GM23248 (cell line): ENCODE measurements at regions not wholly inside any gene's neighbourhood (a gene's known extent, or its start where the extent isn't known, plus 50 kb on each side); places are given as distances from the start of the nearest gene placed in this dataset. TPM values are rescaled to one million over a fixed set of nuclear protein-coding genes. Genes with fewer than 3 reads are reported as not detected.

Source experiments
- DNase-seq: peaks from one replicate; pipeline ENCODE4 v3.0.0-alpha.2; 2015
- H2AFZ ChIP-seq: fragments of 200-600 bp; sonication (generic); 2 replicates; pipeline ENCODE4 v1.6.1; 2016; ENCODE audit warnings: antibody characterized with exemption
- H3F3A ChIP-seq: fragments of 200-600 bp; sonication (generic); 2 replicates; pipeline ENCODE4 v1.6.1; 2016; ENCODE audit warnings: mild to moderate bottlenecking, antibody characterized with exemption, mixed run types; ENCODE audit not compliant: insufficient read depth
- H3K27ac ChIP-seq: fragments of 200-600 bp; sonication (generic); 2 replicates; pipeline ENCODE4 v1.5.1; 2016; ENCODE audit warnings: mild to moderate bottlenecking
- H3K27me3 ChIP-seq: fragments of 200-600 bp; sonication (generic); replicated peaks from 2 replicates; pipeline ENCODE4 v1.6.1; 2016; ENCODE audit warnings: mild to moderate bottlenecking; ENCODE audit not compliant: insufficient read depth
- H3K36me3 ChIP-seq: fragments of 200-600 bp; sonication (generic); 2 replicates; pipeline ENCODE4 v1.6.1; 2016; ENCODE audit warnings: low read depth, mild to moderate bottlenecking
- H3K4me1 ChIP-seq: fragments of 200-600 bp; sonication (generic); 2 replicates; pipeline ENCODE4 v1.6.1; 2016; ENCODE audit warnings: mild to moderate bottlenecking; ENCODE audit not compliant: insufficient read depth
- H3K4me2 ChIP-seq: fragments of 200-600 bp; sonication (generic); one replicate; pipeline ENCODE4 v1.6.1; 2016; ENCODE audit warnings: mild to moderate bottlenecking; ENCODE audit not compliant: unreplicated experiment
- H3K4me3 ChIP-seq: fragments of 200-600 bp; sonication (generic); 2 replicates; pipeline ENCODE4 v1.5.1; 2016; ENCODE audit warnings: mild to moderate bottlenecking
- H3K79me2 ChIP-seq: fragments of 200-600 bp; sonication (generic); 2 replicates; pipeline ENCODE4 v1.6.1; 2016; ENCODE audit warnings: mild to moderate bottlenecking; ENCODE audit not compliant: insufficient read depth
- H3K9ac ChIP-seq: fragments of 200-600 bp; sonication (generic); 2 replicates; pipeline ENCODE4 v1.6.1; 2016; ENCODE audit warnings: mild to moderate bottlenecking
- H3K9me2 ChIP-seq: fragments of 200-600 bp; sonication (generic); 2 replicates; pipeline ENCODE4 v1.6.1; 2016; ENCODE audit warnings: mixed run types, mild to moderate bottlenecking, moderate library complexity; ENCODE audit not compliant: insufficient read depth
- H3K9me3 ChIP-seq: fragments of 200-600 bp; sonication (generic); one replicate; pipeline ENCODE4 v1.6.1; 2017; ENCODE audit warnings: low read depth
- H4K20me1 ChIP-seq: fragments of 200-600 bp; sonication (generic); 2 replicates; pipeline ENCODE4 v1.6.0; 2016; ENCODE audit not compliant: insufficient read depth
- EZH2 ChIP-seq: fragments of 200-600 bp; sonication (generic); IDR thresholded peaks from 2 replicates; pipeline ENCODE4 v1.6.1; 2018; ENCODE audit warnings: antibody characterized with exemption, mild to moderate bottlenecking; ENCODE audit not compliant: insufficient read depth, poor library complexity, severe bottlenecking
- EZH2phosphoT487 ChIP-seq: fragments of 200-600 bp; sonication (generic); IDR thresholded peaks from 2 replicates; pipeline ENCODE4 v1.6.1; 2018; ENCODE audit warnings: antibody characterized with exemption, moderate library complexity, mild to moderate bottlenecking, low read depth; ENCODE audit not compliant: insufficient read depth
- WGBS, 2 experiments: methylation state at CpG; one replicate each; pipeline ENCODE4 v1.1.6; 2015 to 2017; ENCODE audit warnings: low lambda C conversion rate in 2 of 2, low coverage in 1 of 2; ENCODE audit errors: missing lambda C conversion rate in 2 of 2; 5-methylcytosine and 5-hydroxymethylcytosine counted together
- in situ Hi-C: fragments of 300-500 bp; cut with MboI; formaldehyde crosslinking; loops from 2 replicates; pipeline ENCODE4 v1.15.0; 2020
- small RNA-seq: library from RNA; depleted of rRNA; stranded (forward); fragments of <200 nt; gene quantifications from one replicate; pipeline ENCODE3, GENCODE V24; 2014; ENCODE audit warnings: low read depth, low replicate concordance

DNA sequence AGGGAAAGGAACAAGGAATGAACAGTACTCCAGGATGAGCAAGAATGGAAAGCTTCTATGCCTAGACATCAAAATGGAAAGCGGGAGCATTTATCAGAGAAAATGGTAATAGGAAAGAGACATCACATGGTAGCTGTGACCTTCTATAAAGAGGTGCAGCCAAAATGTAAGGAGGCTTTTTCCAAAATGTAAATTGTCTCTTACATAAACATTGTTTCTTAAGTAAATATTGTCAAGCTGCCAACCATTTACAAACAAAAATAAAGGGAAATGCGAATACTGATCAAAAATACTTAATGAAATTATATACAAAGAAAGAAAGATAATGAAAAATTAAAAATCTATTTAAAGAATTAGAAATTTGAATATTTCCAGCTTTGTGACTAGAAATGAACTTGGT is 55.0 kb upstream of the RASGEF1B start:
- Histone ChIP-seq H3K9me3 (no peaks in the 10 kb centered on the region), H3K9ac (no peak overlapping the region), H3K27me3 (no peaks in the 10 kb centered on the region), H3K79me2 (no peaks in the 10 kb centered on the region), H3K4me1 (no peaks in the 10 kb centered on the region), H2AFZ (no peak overlapping the region), H3K9me2 (no peaks in the 10 kb centered on the region), H3K27ac (no peak overlapping the region), H3K36me3 (no peaks in the 10 kb centered on the region), H3K4me3 (no peak overlapping the region), H3K4me2 (no peak overlapping the region), H3F3A (no peaks in the 10 kb centered on the region), H4K20me1 (no peaks in the 10 kb centered on the region)
- in situ Hi-C loops = no loop called here
- WGBS, 2 experiments = 55 to 67% methylated on average over 2 of the region's 2 CpGs
- TF ChIP-seq EZH2phosphoT487 (no peak), EZH2 (no peak)
- DNase-seq = no peak

DNA sequence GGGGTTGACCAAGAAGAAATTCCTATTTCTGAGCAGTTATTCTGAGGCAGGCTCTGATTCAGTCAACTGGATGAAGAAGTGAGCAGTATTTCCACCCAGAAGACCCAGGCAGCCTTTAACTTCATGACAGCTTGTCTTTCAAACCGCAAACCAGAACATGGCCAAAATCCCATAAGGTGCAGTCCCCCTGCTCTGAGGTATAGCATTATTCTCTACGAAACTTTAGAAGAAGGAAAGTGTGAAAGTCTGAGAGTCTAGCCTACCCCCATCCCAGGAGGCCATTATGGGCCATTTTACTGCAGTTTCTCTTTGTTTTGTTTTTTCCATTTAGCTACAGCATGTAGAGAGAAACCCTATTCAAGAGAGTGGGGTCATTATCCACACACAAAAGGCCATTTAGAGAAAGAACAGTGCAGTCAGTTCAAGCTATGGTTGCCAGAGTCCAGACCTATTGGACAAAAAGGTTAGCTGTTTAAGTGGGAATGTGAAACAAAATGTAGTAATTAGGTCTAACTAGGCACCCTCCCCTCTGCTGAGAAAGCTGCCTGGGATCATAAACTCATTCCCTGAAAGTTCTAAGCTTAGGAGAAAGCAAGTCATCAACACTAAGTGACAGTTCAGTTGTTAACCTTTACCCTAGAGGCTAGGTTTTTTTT is 52.1 kb upstream of the RASGEF1B start:
- no peaks in the 10 kb centered on the region for H3K9me3 ChIP-seq
- TF ChIP-seq EZH2phosphoT487 (no peak), EZH2 (no peak)
- H3K9me2 ChIP-seq = no peaks in the 10 kb centered on the region
- H3K9ac ChIP-seq = no peak overlapping the region
- H3K4me3 ChIP-seq = no peak overlapping the region
- no peaks in the 10 kb centered on the region for H3K36me3 ChIP-seq
- no peaks in the 10 kb centered on the region for H3K27me3 ChIP-seq
- no peaks in the 10 kb centered on the region for H3K4me1 ChIP-seq
- H3F3A ChIP-seq = no peaks in the 10 kb centered on the region
- no peak overlapping the region for H2AFZ ChIP-seq
- H3K79me2 ChIP-seq = no peaks in the 10 kb centered on the region
- DNase-seq = no peak
- no peak overlapping the region for H3K27ac ChIP-seq
- no peak overlapping the region for H3K4me2 ChIP-seq
- H4K20me1 ChIP-seq = no peaks in the 10 kb centered on the region
- in situ Hi-C loops = no loop called here
- 52 to 60% methylated on average over 2 of the region's 2 CpGs for WGBS, 2 experiments

DNA sequence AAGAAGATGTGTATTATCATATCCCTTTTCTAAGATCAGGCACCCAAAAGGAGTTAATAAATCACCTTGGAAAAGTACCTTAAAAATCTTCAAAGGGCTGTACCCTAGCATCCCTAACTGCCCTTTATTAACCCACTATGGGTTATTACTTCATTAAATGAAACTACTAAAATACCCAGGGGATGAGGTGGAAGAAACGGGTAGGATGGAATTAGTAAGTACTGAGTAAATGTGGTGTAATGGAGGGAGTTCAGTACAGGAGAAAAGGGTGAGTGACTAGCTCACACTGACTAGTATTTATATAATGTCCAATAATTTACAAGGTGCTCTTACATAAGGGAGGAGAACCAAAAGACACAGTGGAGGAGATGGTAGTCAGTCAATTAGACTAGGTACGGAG is 51.0 kb upstream of the RASGEF1B start:
- Histone ChIP-seq H3K4me3 (no peak overlapping the region), H4K20me1 (no peaks in the 10 kb centered on the region)
- in situ Hi-C loops = no loop called here

DNA sequence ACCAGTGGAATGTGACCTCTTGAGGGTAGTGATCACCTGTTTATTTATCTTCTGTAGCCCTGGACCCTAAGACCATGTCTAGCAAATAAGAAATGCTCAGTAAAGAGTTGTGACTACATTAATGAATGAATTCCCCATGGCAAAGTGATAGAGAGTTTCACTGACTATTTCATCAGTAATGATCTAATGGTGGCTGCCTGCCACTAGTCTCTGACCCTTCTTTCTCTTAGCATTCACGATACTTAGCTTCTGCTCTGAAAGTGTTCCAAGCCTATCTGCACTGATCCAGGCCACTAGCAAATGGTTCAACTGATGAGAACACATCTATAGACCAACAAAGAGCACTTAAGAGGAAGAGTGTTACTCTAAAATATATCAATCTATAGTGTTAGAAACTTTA is 50.0 kb upstream of the RASGEF1B start:
- Histone ChIP-seq H3K4me1 (no peaks in the 10 kb centered on the region), H3F3A (no peaks in the 10 kb centered on the region), H3K27ac (no peak overlapping the region), H4K20me1 (no peaks in the 10 kb centered on the region), H3K4me2 (no peak overlapping the region), H3K9me2 (no peaks in the 10 kb centered on the region), H3K9me3 (no peaks in the 10 kb centered on the region), H3K79me2 (no peaks in the 10 kb centered on the region), H2AFZ (no peak overlapping the region), H3K36me3 (no peaks in the 10 kb centered on the region), H3K9ac (no peak overlapping the region), H3K4me3 (no peak overlapping the region), H3K27me3 (no peaks in the 10 kb centered on the region)
- 0% methylated on average over 1 of the region's 1 CpG for WGBS, 2 experiments
- no peak for TF ChIP-seq EZH2
- TF ChIP-seq EZH2phosphoT487 = no peak
- in situ Hi-C loops = no loop called here
- DNase-seq = no peak

More for the DNA sequence above, 51.0 kb upstream of the RASGEF1B start:
- H2AFZ ChIP-seq = no peak overlapping the region
- no peaks in the 10 kb centered on the region for H3K79me2 ChIP-seq
- no peaks in the 10 kb centered on the region for H3K9me3 ChIP-seq
- H3K9ac ChIP-seq = no peak overlapping the region
- no peaks in the 10 kb centered on the region for H3K9me2 ChIP-seq
- no peak for DNase-seq
- H3F3A ChIP-seq = no peaks in the 10 kb centered on the region
- H3K4me2 ChIP-seq = no peak overlapping the region
- no peaks in the 10 kb centered on the region for H3K27me3 ChIP-seq
- H3K36me3 ChIP-seq = no peaks in the 10 kb centered on the region
- no peak overlapping the region for H3K27ac ChIP-seq
- 33 to 38% methylated on average over 2 of the region's 2 CpGs for WGBS, 2 experiments
- H3K4me1 ChIP-seq = no peaks in the 10 kb centered on the region
- TF ChIP-seq EZH2phosphoT487 (no peak), EZH2 (no peak)

Small RNAs in the stretch of these regions (small RNA-seq; reads per million reads assigned to genes)
- not detected for gene RF00322
- gene RNU6-499P = not detected
